Transverse colon (tissue), 3 donors: ENCODE measurements at regions not wholly inside any gene's neighbourhood (a gene's known extent, or its start where the extent isn't known, plus 50 kb on each side); places are given as distances from the start of the nearest gene placed in this dataset.

ENCODE experiments used
- EP300 ChIP-seq: sonication (generic); formaldehyde crosslinking; IDR thresholded peaks from one replicate; pipeline ENCODE4 v1.6.1; 2017; ENCODE audit warnings: antibody characterized with exemption, low read depth
- TF ChIP-seq, protein P1 (sequence below), 5 experiments: fragments of 200-600 bp in 3 of 5; fragments of 450-650 bp in 2 of 5; sonication (generic) in 3 of 5; IDR thresholded peaks; 1 replicate in 2 of 5; 2 replicates in 3 of 5; pipeline ENCODE4 v1.5.1; 2016 to 2017; ENCODE audit warnings: antibody characterized with exemption in 5 of 5, inconsistent platforms in 3 of 5, mild to moderate bottlenecking in 2 of 5, moderate library complexity in 1 of 5

DNA sequence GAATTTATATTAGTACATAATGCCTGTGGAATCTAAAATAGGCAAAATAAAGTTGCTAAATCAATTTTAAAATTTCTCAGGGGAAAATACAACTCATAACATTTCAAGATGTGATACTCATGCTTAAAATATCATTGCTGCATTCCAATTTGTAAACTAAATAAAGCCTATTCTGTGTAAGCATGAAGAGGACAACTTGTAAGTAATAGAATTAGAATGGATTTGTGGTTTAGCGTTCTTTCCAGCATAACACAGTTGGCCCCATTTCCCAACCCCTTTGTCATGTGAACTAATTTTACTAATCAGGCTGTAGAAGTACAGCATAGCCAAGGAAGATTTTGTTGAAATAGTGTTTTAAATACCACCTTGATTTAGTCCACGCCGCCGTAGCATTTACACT, 437.2 kb downstream of the SI start:
- no peak for TF ChIP-seq EP300
- TF ChIP-seq, protein P1, sequence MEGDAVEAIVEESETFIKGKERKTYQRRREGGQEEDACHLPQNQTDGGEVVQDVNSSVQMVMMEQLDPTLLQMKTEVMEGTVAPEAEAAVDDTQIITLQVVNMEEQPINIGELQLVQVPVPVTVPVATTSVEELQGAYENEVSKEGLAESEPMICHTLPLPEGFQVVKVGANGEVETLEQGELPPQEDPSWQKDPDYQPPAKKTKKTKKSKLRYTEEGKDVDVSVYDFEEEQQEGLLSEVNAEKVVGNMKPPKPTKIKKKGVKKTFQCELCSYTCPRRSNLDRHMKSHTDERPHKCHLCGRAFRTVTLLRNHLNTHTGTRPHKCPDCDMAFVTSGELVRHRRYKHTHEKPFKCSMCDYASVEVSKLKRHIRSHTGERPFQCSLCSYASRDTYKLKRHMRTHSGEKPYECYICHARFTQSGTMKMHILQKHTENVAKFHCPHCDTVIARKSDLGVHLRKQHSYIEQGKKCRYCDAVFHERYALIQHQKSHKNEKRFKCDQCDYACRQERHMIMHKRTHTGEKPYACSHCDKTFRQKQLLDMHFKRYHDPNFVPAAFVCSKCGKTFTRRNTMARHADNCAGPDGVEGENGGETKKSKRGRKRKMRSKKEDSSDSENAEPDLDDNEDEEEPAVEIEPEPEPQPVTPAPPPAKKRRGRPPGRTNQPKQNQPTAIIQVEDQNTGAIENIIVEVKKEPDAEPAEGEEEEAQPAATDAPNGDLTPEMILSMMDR (IDR thresholded peaks at IDR 0.05) = no peak
